Activated T-cell treated with anti-CD3 and anti-CD28 coated beads for 24 hours (primary cell): ENCODE measurements at regions not wholly inside any gene's neighbourhood (a gene's known extent, or its start where the extent isn't known, plus 50 kb on each side); places are given as distances from the start of the nearest gene placed in this dataset.

Source experiments
- DNase-seq: peaks from one replicate; pipeline ENCODE4 v3.0.0-alpha.2; 2020; ENCODE audit warnings: low read depth

DNA sequence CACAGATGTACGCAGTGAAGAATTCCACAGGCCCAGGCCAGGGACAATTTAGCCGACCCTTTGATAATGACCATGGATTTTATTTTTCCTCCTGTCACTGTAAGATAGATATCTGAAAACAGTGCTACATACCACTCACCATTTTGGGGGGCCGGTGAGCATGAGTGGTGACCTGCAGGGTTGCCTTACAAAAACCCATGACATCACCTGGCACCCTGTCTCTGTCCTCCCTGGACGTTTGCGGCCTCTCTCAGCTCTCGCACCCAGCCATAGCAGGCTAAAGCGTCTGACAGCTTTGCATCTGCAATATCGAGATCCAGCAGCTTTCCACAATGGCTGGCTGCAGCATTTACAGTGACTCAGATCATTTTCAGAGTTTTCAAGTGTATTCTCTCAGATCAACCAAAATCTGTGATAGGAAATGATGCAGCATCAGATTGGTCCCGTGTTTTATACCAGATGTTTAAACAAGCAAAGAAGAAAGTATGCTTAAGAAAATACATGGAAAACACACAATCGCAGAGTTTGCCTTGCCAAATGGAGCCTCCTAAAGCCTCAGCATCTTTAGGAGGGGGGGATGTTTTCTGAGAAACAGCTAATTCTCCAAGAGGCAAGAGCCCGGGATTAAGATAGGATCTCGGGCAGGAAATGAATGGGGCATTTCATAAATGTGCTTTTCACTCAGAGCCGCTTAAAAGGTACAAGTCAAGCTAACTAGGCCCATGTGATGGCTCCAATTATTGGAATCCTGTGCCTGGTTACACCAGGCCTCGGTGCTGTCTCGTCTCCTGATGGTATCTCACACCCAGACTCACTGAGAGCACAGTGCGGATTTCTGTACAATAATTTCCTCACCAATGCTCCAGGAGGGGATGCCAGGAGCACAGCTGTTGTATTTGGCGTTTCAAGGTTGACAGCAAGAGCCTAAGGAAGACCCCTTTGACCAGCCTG is 257.3 kb downstream of the XXYLT1 start:
- DNase-seq = no peak

- no peak for DNase-seq
These were observed 255.9 kb downstream of the XXYLT1 start for GRCh38 chr3:195015021-195015420.

- DNase-seq = no peak
These were observed 253.8 kb downstream of the XXYLT1 start for GRCh38 chr3:195017151-195017550.
